ENCODE measurements at regions not wholly inside any gene's neighbourhood (a gene's known extent, or its start where the extent isn't known, plus 50 kb on each side); places are given as distances from the start of the nearest gene placed in this dataset.

- Histone ChIP-seq H3K27me3 (ENCODE audit: low read depth, low read length) (no peaks in the 10 kb centered on the region), H3K9me3 (ENCODE audit: insufficient read depth, low read length) (no peaks in the 10 kb centered on the region), H3K9ac (ENCODE audit: low read length) (no peak overlapping the region), H4K20me1 (ENCODE audit: insufficient read depth, low read length) (no peaks in the 10 kb centered on the region), H2AFZ (ENCODE audit: low read depth, low read length) (no peak overlapping the region), H3K4me1 (ENCODE audit: low read length) (no peaks in the 10 kb centered on the region), H3K27ac (ENCODE audit: low read length) (no peak overlapping the region), H3K79me2 (ENCODE audit: low read length) (no peaks in the 10 kb centered on the region), H3K4me3 (ENCODE audit: low read length) (no peak overlapping the region), H3K36me3 (replicated peaks; ENCODE audit: low read depth, low read length) (no peaks in the 10 kb centered on the region), H3K4me2 (ENCODE audit: low read length) (no peak overlapping the region)
- TF ChIP-seq, protein P1, sequence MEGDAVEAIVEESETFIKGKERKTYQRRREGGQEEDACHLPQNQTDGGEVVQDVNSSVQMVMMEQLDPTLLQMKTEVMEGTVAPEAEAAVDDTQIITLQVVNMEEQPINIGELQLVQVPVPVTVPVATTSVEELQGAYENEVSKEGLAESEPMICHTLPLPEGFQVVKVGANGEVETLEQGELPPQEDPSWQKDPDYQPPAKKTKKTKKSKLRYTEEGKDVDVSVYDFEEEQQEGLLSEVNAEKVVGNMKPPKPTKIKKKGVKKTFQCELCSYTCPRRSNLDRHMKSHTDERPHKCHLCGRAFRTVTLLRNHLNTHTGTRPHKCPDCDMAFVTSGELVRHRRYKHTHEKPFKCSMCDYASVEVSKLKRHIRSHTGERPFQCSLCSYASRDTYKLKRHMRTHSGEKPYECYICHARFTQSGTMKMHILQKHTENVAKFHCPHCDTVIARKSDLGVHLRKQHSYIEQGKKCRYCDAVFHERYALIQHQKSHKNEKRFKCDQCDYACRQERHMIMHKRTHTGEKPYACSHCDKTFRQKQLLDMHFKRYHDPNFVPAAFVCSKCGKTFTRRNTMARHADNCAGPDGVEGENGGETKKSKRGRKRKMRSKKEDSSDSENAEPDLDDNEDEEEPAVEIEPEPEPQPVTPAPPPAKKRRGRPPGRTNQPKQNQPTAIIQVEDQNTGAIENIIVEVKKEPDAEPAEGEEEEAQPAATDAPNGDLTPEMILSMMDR (IDR thresholded peaks at IDR 0.05; ENCODE audit: low read depth, low read length): no peak
- no peak for TF ChIP-seq EZH2phosphoT487 (IDR thresholded peaks at IDR 0.05; ENCODE audit: low read depth)
Measured at GRCh38 chr2:129794540-129794939, 184.9 kb upstream of the RAB6C start.

GRCh38 chr2:129796225-129796624 is 183.2 kb upstream of the RAB6C start:
- H3K4me1 ChIP-seq (ENCODE audit: low read length): no peaks in the 10 kb centered on the region
- H4K20me1 ChIP-seq (ENCODE audit: insufficient read depth, low read length): no peaks in the 10 kb centered on the region
- H3K9me3 ChIP-seq (ENCODE audit: insufficient read depth, low read length): no peaks in the 10 kb centered on the region
- no peak for TF ChIP-seq EZH2phosphoT487 (IDR thresholded peaks at IDR 0.05; ENCODE audit: low read depth)
- TF ChIP-seq, protein P1 (IDR thresholded peaks at IDR 0.05; ENCODE audit: low read depth, low read length): no peak
- peaks cover 8% of the 10 kb centered on the region for H3K27me3 ChIP-seq (ENCODE audit: low read depth, low read length)
- no peak overlapping the region for H3K27ac ChIP-seq (ENCODE audit: low read length)
- H3K36me3 ChIP-seq (replicated peaks; ENCODE audit: low read depth, low read length): no peaks in the 10 kb centered on the region
- no peak overlapping the region for H3K4me2 ChIP-seq (ENCODE audit: low read length)
- H3K4me3 ChIP-seq (ENCODE audit: low read length): no peak overlapping the region
- no peak overlapping the region for H2AFZ ChIP-seq (ENCODE audit: low read depth, low read length)
- H3K79me2 ChIP-seq (ENCODE audit: low read length): no peaks in the 10 kb centered on the region
- no peak overlapping the region for H3K9ac ChIP-seq (ENCODE audit: low read length)

DNA sequence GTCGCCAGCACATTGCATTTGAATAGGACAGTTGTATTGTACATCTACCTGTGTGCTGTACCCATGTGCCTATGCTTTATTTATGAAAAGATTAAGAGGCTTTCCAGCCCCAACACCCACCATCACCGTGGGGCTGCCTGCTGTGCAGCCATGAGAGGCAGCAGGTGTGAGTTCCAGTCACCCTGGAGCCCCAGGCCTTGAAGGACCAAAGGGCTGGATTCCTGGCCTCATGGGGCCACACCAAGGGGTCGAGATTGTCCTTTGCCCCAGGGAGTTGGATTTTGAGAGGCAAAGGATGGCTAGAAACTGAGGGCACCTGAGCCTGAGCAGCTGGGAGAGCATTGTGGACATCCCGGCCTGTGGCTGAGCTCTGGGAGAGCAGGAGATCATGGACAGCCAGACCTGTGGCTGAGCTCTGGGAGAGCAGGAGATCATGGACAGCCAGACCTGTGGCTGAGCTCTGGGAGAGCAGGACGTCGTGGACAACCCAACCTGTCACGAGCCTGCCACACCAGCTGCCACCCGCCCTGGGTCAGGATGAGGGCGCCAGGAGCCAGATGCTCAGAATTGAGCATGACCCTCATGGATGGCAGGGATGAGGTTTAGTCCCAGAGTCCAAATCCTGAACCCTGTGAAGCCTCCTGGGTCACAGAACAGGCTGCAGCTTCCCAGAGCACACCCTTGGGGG is 182.5 kb upstream of the RAB6C start:
- Histone ChIP-seq H3K27me3 (ENCODE audit: low read depth, low read length) (peaks cover 12% of the 10 kb centered on the region), H3K79me2 (ENCODE audit: low read length) (no peaks in the 10 kb centered on the region), H3K9ac (ENCODE audit: low read length) (no peak overlapping the region), H3K4me1 (ENCODE audit: low read length) (no peaks in the 10 kb centered on the region), H4K20me1 (ENCODE audit: insufficient read depth, low read length) (no peaks in the 10 kb centered on the region), H2AFZ (ENCODE audit: low read depth, low read length) (no peak overlapping the region), H3K9me3 (ENCODE audit: insufficient read depth, low read length) (no peaks in the 10 kb centered on the region), H3K4me3 (ENCODE audit: low read length) (no peak overlapping the region), H3K36me3 (replicated peaks; ENCODE audit: low read depth, low read length) (no peaks in the 10 kb centered on the region), H3K27ac (ENCODE audit: low read length) (no peak overlapping the region), H3K4me2 (ENCODE audit: low read length) (no peak overlapping the region)
- TF ChIP-seq, protein P1 (IDR thresholded peaks at IDR 0.05; ENCODE audit: low read depth, low read length): no peak

- Histone ChIP-seq H3K36me3 (replicated peaks; ENCODE audit: low read depth, low read length) (no peaks in the 10 kb centered on the region), H3K4me2 (ENCODE audit: low read length) (no peak overlapping the region), H3K4me3 (ENCODE audit: low read length) (no peak overlapping the region), H4K20me1 (ENCODE audit: insufficient read depth, low read length) (no peaks in the 10 kb centered on the region), H3K4me1 (ENCODE audit: low read length) (no peaks in the 10 kb centered on the region), H2AFZ (ENCODE audit: low read depth, low read length) (no peak overlapping the region), H3K9me3 (ENCODE audit: insufficient read depth, low read length) (no peaks in the 10 kb centered on the region), H3K9ac (ENCODE audit: low read length) (no peak overlapping the region), H3K79me2 (ENCODE audit: low read length) (no peaks in the 10 kb centered on the region), H3K27me3 (ENCODE audit: low read depth, low read length) (peaks cover 12% of the 10 kb centered on the region), H3K27ac (ENCODE audit: low read length) (no peak overlapping the region)
- TF ChIP-seq EZH2phosphoT487 (IDR thresholded peaks at IDR 0.05; ENCODE audit: low read depth): no peak
- TF ChIP-seq, protein P1 (IDR thresholded peaks at IDR 0.05; ENCODE audit: low read depth, low read length): no peak
Measured at GRCh38 chr2:129797489-129798300, 181.8 kb upstream of the RAB6C start.
